NCI-H1048 (cell line): ENCODE measurements at regions not wholly inside any gene's neighbourhood (a gene's known extent, or its start where the extent isn't known, plus 50 kb on each side); places are given as distances from the start of the nearest gene placed in this dataset.

Experiments used
- DNase-seq: peaks from one replicate; lab custom pipeline; 2025; lab: John Stamatoyannopoulos, UW

DNA sequence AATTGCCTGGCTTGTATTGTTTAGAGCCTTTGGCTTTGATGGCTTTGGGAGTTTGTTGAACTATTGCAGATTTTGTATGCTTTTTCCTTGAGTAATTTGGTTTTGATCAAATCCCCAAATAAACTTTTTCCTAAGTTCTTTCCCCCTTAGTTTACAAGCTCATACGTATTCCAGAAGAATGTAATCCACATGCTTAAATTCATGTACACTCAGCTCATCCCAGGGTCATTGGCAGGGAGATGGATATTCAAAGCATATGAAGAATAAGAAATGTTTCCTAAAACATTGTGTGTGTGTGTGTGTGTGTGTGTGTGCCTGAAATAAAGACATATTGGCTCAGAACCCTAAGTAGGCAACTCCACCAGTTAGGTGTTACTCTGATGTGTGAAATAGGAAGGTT lies 89.4 kb downstream of the TMEM30B start:
- no peak for DNase-seq

DNA sequence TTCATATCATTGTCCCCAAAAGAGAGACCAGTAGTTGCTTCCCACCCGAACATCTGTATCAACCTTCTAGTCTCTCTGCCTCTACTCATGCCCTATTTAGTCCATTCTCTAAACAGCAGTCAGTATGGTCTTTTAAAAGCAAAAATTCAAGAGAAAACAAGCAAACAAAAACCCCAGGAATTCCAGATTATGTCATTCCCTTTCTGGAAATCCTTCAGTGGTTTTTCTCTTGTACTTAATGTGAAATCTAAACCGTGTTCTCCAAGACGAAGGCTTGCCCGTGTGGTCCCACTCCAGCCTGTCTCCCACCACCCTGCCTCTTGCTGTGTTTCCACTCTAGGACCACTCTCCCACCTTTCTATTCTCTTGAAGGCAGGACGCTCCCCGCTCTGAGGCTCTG lies 90.8 kb downstream of the TMEM30B start:
- no peak for DNase-seq

- no peak for DNase-seq
These were observed 91.9 kb downstream of the TMEM30B start for GRCh38 chr14:61188978-61189808.

GRCh38 chr14:61188196-61188595 lies 92.9 kb downstream of the TMEM30B start:
- no peak for DNase-seq

DNA sequence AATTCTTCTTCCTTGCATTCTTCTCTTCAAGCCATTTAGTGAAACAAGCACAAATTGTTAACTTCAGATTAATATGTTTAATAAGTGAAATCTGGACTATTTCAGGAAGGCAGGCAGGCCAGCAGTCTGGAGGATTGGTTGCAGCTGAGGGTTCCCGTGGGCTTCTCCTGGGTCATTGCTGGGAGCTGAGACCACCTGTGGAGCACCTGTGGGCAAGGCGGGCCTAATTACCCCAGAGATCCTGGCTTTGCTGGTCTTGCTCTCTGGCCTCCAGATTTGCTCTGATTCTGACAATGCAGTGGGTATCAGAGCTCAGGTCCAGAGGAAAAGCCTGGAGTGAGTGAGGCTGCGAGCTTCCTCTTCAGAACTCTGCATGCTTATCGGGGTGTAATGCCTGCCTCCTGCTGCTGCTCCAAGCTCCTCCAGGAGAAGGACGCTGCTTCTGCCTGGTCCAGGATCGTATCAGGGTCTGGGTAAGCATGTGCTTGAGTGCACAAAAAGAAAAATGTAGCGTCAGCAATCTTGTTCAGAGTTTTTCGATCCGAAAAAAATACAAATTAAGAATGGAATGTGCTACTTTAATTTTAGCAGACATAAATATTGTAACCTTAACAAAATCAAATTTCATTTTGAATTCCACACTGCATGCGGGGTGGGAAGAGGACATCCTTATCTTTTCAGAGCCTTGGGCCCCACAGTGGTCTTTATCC lies 93.8 kb downstream of the TMEM30B start:
- no peak for DNase-seq

DNA sequence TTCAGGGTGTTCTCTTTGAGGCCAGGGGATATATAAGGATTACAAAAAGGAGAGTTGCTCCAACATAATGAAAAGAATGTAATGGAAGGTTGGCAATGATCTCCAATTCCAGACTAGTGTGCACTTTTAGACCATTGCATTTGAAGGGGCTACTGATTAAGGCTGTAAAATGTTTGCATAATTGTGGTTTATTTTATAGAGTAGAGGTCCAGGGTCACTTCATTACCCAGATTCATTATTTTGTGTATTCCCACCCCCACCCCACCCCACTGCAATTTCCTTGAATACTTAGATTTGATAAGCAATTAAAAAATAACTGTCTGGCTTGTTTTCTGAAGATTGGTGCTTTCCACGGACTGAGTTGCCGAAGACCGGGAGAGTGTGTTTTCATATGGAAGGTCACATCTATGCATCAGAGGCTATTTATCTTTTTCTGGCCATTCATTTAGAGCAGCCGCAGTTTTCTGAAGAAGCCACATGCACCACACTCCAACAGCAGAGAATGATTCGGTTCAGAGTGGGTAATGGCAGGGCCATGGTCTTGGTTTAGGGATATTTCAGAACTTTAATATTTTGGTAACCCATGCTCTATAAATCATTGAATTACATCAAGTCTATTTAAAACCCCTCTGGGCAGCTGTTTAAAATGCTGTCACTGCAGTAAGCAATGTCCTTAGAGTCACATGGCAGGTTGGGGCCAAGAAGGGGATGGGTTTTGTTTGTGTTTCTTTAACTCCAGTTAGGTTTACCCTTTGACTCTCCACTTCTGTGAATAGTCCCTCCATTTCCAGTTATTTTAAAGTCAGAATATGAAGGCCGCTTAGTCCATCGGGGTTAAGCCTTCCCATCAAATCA lies 94.6 kb downstream of the TMEM30B start:
- DNase-seq: no peak

DNA sequence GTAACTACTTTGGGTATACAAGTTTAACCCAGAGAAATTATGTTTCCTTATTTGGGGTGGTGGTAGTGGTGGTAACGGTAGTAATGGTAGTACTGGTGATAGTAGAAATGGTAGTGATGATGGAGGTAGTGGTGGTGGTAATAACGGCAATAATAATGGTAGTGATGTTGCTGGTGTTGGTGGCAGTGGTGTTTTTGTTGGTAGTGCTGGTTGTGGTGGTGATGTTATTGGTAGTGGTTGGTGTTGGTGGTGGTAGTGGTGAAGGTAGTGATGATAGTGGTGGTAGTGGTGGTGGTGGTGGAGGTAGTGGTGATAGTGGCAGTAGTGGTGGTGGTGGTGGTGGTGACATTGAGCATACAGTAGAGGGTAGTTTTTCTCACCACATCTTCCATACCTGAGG lies 95.6 kb downstream of the TMEM30B start:
- DNase-seq: no peak

- DNase-seq: no peak
These were observed 97.0 kb downstream of the TMEM30B start for GRCh38 chr14:61184112-61184511.

- DNase-seq: no peak
These were observed 97.8 kb downstream of the TMEM30B start for GRCh38 chr14:61183196-61183885.

GRCh38 chr14:61179796-61180398 lies 101.2 kb downstream of the TMEM30B start:
- DNase-seq: no peak

DNA sequence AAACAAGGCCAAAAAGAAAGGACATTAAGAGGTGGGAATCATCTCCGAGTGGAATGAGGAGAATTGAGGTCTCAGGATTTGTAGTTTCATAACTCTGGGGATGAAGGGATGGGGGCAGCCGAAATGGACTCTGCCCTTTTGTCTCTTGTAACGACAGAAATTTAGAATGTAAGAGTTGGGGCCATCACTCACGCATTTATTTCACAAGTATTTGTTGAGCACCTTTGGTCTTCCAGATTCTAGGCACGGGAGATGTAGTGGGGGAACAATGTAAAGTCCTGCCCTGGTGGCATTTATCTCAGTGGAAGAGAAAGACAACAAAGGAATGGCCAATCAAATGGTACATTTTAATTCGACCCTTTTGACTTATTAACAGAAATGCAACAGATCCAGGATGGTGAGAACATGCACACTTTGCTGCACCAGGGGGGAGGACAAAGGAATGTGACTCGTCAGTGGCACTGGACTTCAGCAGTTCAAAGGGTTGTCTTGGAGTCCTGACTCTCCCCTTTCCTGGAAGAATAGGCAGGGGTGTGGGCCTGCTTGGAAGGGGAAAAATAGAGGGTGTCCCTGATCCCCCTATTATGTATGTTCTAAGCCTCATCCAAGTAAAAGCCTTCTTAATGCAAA lies 102.0 kb downstream of the TMEM30B start:
- no peak for DNase-seq

DNA sequence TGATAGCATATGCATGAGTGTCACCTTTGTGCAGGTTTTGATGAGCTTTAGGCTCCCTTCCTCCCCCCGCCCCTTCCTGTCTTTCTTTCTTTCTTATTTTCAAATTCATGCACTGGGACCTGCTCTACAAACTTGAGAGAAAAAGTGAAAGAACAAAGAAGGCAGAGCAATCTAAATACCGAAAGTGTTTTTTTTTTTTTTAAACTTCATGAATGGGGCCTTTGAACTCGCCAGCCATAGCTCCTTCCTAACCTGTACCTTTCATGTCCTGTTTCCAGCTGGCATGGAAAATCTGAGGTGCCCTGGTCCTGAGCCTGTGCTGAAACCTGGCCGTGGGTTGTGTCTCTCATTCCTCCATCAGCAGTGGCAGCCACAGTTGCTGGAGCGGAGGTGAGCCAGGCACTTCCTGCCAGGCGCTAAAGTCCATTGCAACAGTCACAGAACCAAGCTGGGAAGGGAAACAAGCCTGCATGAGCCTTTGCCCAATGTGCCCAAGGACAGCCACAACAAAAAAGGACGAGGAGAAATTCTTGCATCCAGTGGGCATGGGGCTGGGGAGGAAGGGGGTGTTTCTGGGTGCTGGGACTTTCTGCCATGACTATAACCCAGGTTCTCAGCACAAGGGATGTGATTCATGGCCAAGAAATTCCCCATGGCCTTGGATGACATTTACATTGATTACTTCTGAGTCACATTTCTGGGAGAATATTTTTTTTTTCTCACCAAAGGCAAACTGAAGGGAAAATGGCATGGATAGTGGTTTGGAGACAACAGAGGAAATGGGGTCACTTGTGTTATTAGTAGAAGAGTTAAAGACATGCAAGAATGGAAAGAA lies 102.7 kb downstream of the TMEM30B start:
- DNase-seq: no peak

- DNase-seq: no peak
These were observed 103.6 kb downstream of the TMEM30B start for GRCh38 chr14:61177279-61178225.

- no peak for DNase-seq
These were observed 104.5 kb downstream of the TMEM30B start for GRCh38 chr14:61176686-61177085.

- no peak for DNase-seq
These were observed 106.2 kb downstream of the TMEM30B start for GRCh38 chr14:61174987-61175386.

DNA sequence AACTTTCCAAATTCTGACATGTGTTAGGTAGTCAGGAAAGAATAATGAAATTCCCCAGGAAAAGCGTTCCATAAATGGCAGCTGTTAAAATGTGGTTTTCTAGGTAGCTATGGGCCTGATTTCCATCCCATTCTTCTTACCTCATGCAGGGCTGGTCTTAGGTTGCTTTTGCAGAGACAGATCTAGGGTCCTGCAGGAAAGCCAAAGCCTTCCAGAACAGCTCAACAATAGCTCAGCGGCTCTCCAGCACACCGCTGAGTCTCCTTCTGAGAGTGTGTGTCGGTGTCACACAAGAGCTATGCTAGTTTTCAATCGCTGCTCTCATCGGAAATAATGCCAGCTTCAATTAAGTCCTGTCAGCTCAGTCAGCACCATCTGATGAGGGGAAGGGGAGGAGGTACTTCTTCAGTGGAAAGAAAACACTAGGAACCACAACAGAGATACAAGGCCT lies 106.7 kb downstream of the TMEM30B start:
- DNase-seq: no peak

- DNase-seq: no peak
These were observed 109.4 kb downstream of the TMEM30B start for GRCh38 chr14:61171727-61172126.

- no peak for DNase-seq
These were observed 113.0 kb downstream of the TMEM30B start for GRCh38 chr14:61168141-61168540.

DNA sequence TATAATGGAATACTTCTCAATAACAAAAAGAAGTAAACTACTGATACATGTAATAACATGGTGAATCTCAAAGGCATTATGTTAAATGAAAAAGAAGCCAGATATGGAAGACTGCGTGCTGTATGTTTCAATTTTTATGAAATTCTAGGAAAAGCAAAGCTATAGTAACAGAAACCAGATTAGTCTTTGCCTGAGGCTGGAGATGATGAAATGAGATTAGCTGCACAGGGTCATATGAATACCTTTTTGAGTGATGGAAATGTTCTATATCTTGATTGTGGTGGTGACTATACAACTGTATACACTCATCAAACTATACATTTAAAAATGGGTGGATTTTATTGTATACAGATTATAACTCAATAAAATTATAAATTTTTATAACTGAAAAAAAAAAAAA lies 113.5 kb downstream of the TMEM30B start:
- DNase-seq: no peak
